ENCODE measurements at regions not wholly inside any gene's neighbourhood (a gene's known extent, or its start where the extent isn't known, plus 50 kb on each side); places are given as distances from the start of the nearest gene placed in this dataset.

- no TSS peak for BruUV-seq (replicated peaks)
These were observed 106.3 kb upstream of the PRPS1L1 start for GRCh38 chr7:18133921-18134320.

More at GRCh38 chr7:18133921-18134320, 106.3 kb upstream of the PRPS1L1 start:
- Histone ChIP-seq H3K4me1 (ENCODE audit: control insufficient read depth, extremely low read depth, insufficient read depth, low read length) (no peaks in the 10 kb centered on the region), H2AFZ (ENCODE audit: low read depth, low read length) (no peak overlapping the region), H3K9ac (replicated peaks; ENCODE audit: extremely low read depth, insufficient read depth, low read length) (no peak overlapping the region), H3K79me2 (ENCODE audit: control insufficient read depth, insufficient read depth, low read length) (no peaks in the 10 kb centered on the region), H3K27me3 (ENCODE audit: control insufficient read depth in 2 of 2, insufficient read depth in 2 of 2, low read length in 2 of 2) (no peaks in the 10 kb centered on the region), H3K9me1 (replicated peaks; ENCODE audit: control insufficient read depth, extremely low read depth, insufficient read depth, low read length) (no peaks in the 10 kb centered on the region), H4K20me1 (replicated peaks; ENCODE audit: control insufficient read depth, extremely low read depth, insufficient read depth, low read length) (no peaks in the 10 kb centered on the region), H3K4me3 (replicated peaks in 1 of 3; ENCODE audit: insufficient read depth in 1 of 3, low read depth in 1 of 3, low read length in 3 of 3) (no peak overlapping the region), H3K4me2 (ENCODE audit: insufficient read depth, low read length) (no peak overlapping the region), H3K9me3 (replicated peaks; ENCODE audit: control insufficient read depth, insufficient read depth, low read length) (no peaks in the 10 kb centered on the region), H3K36me3 (ENCODE audit: control insufficient read depth in 2 of 2, extremely low read depth in 1 of 2, insufficient read depth in 2 of 2, low read length in 2 of 2) (no peaks in the 10 kb centered on the region), H3K27ac (ENCODE audit: insufficient read depth, low read depth, low read length) (no peak overlapping the region)
- dilution Hi-C loops (cut with MboI; ENCODE audit: extremely low pct_ligation_motif_present, low sequenced_read_pairs): no loop called here
- no peak for FAIRE-seq
- DNase-seq (ENCODE audit: low read depth, low spot score): no peak
- intact Hi-C loops (cut with micrococcal nuclease): no loop called here
- ChIA-PET POLR2A (no interaction called here), CTCF (no interaction called here)
- TF ChIP-seq FOS (IDR thresholded peaks at IDR 0.05; ENCODE audit: borderline replicate concordance, insufficient read depth, low read length): no peak
- TF ChIP-seq POLR2AphosphoS5 (IDR thresholded peaks at IDR 0.05; ENCODE audit: insufficient read depth, low read depth, low read length): no peak
- TF ChIP-seq EZH2 (IDR thresholded peaks at IDR 0.05; ENCODE audit: borderline replicate concordance, low read depth, low read length, severe bottlenecking): no peak
- no peak for TF ChIP-seq JUN (IDR thresholded peaks at IDR 0.05; ENCODE audit: borderline replicate concordance, insufficient read depth, insufficient read length, low read depth)
- TF ChIP-seq MYC (IDR thresholded peaks at IDR 0.05; ENCODE audit: low read depth, low read length): no peak
- no peak for TF ChIP-seq POLR2A (IDR thresholded peaks at IDR 0.05; ENCODE audit: low read depth, low read length)
- TF ChIP-seq MAX (IDR thresholded peaks at IDR 0.05; ENCODE audit: insufficient read depth, insufficient read length): no peak
- TF ChIP-seq CTCF (IDR thresholded peaks at IDR 0.05; ENCODE audit: extremely low read depth in 1 of 2, insufficient read depth in 1 of 2, low read depth in 1 of 2, low read length in 2 of 2): no peak
- TF ChIP-seq GATA2 (IDR thresholded peaks at IDR 0.05; ENCODE audit: insufficient read depth, insufficient read length, low read depth, low read length): no peak

Data from endothelial cell of umbilical vein (primary cell).